ENCODE measurements at regions not wholly inside any gene's neighbourhood (a gene's known extent, or its start where the extent isn't known, plus 50 kb on each side); places are given as distances from the start of the nearest gene placed in this dataset.

GRCh38 chr4:34182306-34182705, 2062.0 kb downstream of the ARAP2 start:
- Histone ChIP-seq H2AFZ (no peak overlapping the region), H3K4me2 (ENCODE audit: low read length) (no peak overlapping the region), H3K27me3 (ENCODE audit: control insufficient read depth, insufficient read depth, low read length) (no peaks in the 10 kb centered on the region), H3K9ac (no peak overlapping the region), H3K4me1 (no peaks in the 10 kb centered on the region), H3K9me3 (ENCODE audit: control insufficient read depth, low read length) (no peaks in the 10 kb centered on the region), H3K79me2 (no peaks in the 10 kb centered on the region), H3K27ac (no peak overlapping the region), H3K4me3 (ENCODE audit: low read depth, low read length) (no peak overlapping the region), H3K36me3 (ENCODE audit: control insufficient read depth, insufficient read depth, low read length) (no peaks in the 10 kb centered on the region)
- no peak for TF ChIP-seq CTCF (IDR thresholded peaks at IDR 0.05)

- Histone ChIP-seq H3K4me3 (ENCODE audit: low read depth, low read length) (no peak overlapping the region), H3K36me3 (ENCODE audit: control insufficient read depth, insufficient read depth, low read length) (no peaks in the 10 kb centered on the region), H3K9ac (no peak overlapping the region), H3K27ac (no peak overlapping the region), H3K27me3 (ENCODE audit: control insufficient read depth, insufficient read depth, low read length) (no peaks in the 10 kb centered on the region), H3K4me2 (ENCODE audit: low read length) (no peak overlapping the region), H3K9me3 (ENCODE audit: control insufficient read depth, low read length) (no peaks in the 10 kb centered on the region), H3K4me1 (no peaks in the 10 kb centered on the region), H3K79me2 (no peaks in the 10 kb centered on the region), H2AFZ (no peak overlapping the region)
- TF ChIP-seq CTCF (IDR thresholded peaks at IDR 0.05) = no peak
Observed at GRCh38 chr4:34183926-34184325, 2060.4 kb downstream of the ARAP2 start.

- H3K4me2 ChIP-seq (ENCODE audit: low read length) = no peak overlapping the region
- H2AFZ ChIP-seq = no peak overlapping the region
- no peaks in the 10 kb centered on the region for H3K4me1 ChIP-seq
- no peak overlapping the region for H3K4me3 ChIP-seq (ENCODE audit: low read depth, low read length)
- no peaks in the 10 kb centered on the region for H3K9me3 ChIP-seq (ENCODE audit: control insufficient read depth, low read length)
- no peaks in the 10 kb centered on the region for H3K27me3 ChIP-seq (ENCODE audit: control insufficient read depth, insufficient read depth, low read length)
- H3K9ac ChIP-seq = no peak overlapping the region
- no peak overlapping the region for H3K27ac ChIP-seq
- no peaks in the 10 kb centered on the region for H3K79me2 ChIP-seq
- H3K36me3 ChIP-seq (ENCODE audit: control insufficient read depth, insufficient read depth, low read length) = no peaks in the 10 kb centered on the region
- TF ChIP-seq CTCF (IDR thresholded peaks at IDR 0.05) = no peak
Observed at GRCh38 chr4:34187056-34187455, 2057.3 kb downstream of the ARAP2 start.

GRCh38 chr4:34191443-34191842, 2052.9 kb downstream of the ARAP2 start:
- Histone ChIP-seq H3K4me2 (ENCODE audit: low read length) (no peak overlapping the region), H3K27ac (no peak overlapping the region), H3K4me1 (no peaks in the 10 kb centered on the region), H3K79me2 (no peaks in the 10 kb centered on the region), H3K36me3 (ENCODE audit: control insufficient read depth, insufficient read depth, low read length) (no peaks in the 10 kb centered on the region), H2AFZ (no peak overlapping the region), H3K9ac (no peak overlapping the region), H3K27me3 (ENCODE audit: control insufficient read depth, insufficient read depth, low read length) (no peaks in the 10 kb centered on the region), H3K4me3 (ENCODE audit: low read depth, low read length) (no peak overlapping the region), H3K9me3 (ENCODE audit: control insufficient read depth, low read length) (no peaks in the 10 kb centered on the region)
- TF ChIP-seq CTCF (IDR thresholded peaks at IDR 0.05) = no peak

GRCh38 chr4:34193451-34194154, 2050.7 kb downstream of the ARAP2 start:
- no peaks in the 10 kb centered on the region for H3K9me3 ChIP-seq (ENCODE audit: control insufficient read depth, low read length)
- no peak overlapping the region for H2AFZ ChIP-seq
- no peak overlapping the region for H3K9ac ChIP-seq
- H3K79me2 ChIP-seq = no peaks in the 10 kb centered on the region
- no peaks in the 10 kb centered on the region for H3K4me1 ChIP-seq
- H3K4me3 ChIP-seq (ENCODE audit: low read depth, low read length) = no peak overlapping the region
- no peak overlapping the region for H3K4me2 ChIP-seq (ENCODE audit: low read length)
- no peaks in the 10 kb centered on the region for H3K36me3 ChIP-seq (ENCODE audit: control insufficient read depth, insufficient read depth, low read length)
- no peaks in the 10 kb centered on the region for H3K27me3 ChIP-seq (ENCODE audit: control insufficient read depth, insufficient read depth, low read length)
- no peak for TF ChIP-seq CTCF (IDR thresholded peaks at IDR 0.05)
- H3K27ac ChIP-seq = no peak overlapping the region
